ENCODE measurements at regions not wholly inside any gene's neighbourhood (a gene's known extent, or its start where the extent isn't known, plus 50 kb on each side); places are given as distances from the start of the nearest gene placed in this dataset.

- Histone ChIP-seq H3K4ac (ENCODE audit: low read depth, low read length) (no peak overlapping the region), H4K20me1 (ENCODE audit: control insufficient read depth, insufficient read depth, insufficient read length) (no peaks in the 10 kb centered on the region), H3K23ac (ENCODE audit: insufficient read length, low read depth, low read length) (no peak overlapping the region), H2BK120ac (ENCODE audit: low read depth, low read length, poor library complexity, severe bottlenecking) (no peak overlapping the region), H3K79me1 (ENCODE audit: insufficient read depth, low read depth, low read length, poor library complexity, severe bottlenecking) (no peaks in the 10 kb centered on the region), H3K27me3 (ENCODE audit: insufficient read depth, low read length) (no peaks in the 10 kb centered on the region), H3K23me2 (ENCODE audit: insufficient read length, low read depth, low read length, poor library complexity, severe bottlenecking) (no peaks in the 10 kb centered on the region), H4K8ac (replicated peaks; ENCODE audit: insufficient read length, low read depth, low read length) (no peak overlapping the region), H3K9ac (ENCODE audit: extremely low read depth, insufficient read length, low read length) (no peak overlapping the region), H4K5ac (ENCODE audit: insufficient read length, low read depth, low read length) (no peak overlapping the region), H3T11ph (ENCODE audit: low read length) (no peak overlapping the region), H2BK15ac (ENCODE audit: low read depth, low read length) (no peak overlapping the region), H2BK20ac (ENCODE audit: low read depth, low read length, poor library complexity, severe bottlenecking) (no peak overlapping the region), H2BK12ac (ENCODE audit: insufficient read length, low read depth, low read length) (no peak overlapping the region), H2BK5ac (ENCODE audit: insufficient read length, low read length) (no peak overlapping the region), H4K91ac (ENCODE audit: insufficient read length, low read depth, low read length) (no peak overlapping the region), H3K4me2 (ENCODE audit: insufficient read depth, insufficient read length, low read length) (no peak overlapping the region), H2AK5ac (ENCODE audit: insufficient read length, low read length) (no peak overlapping the region), H3K56ac (ENCODE audit: insufficient read length, low read depth, low read length) (no peak overlapping the region), H3K18ac (ENCODE audit: insufficient read length, low read depth, low read length) (no peak overlapping the region), H3K4me1 (ENCODE audit: insufficient read depth, low read length) (peaks cover 6% of the 10 kb centered on the region; the same call in 1 of the 2 replicates), H3K27ac (ENCODE audit: insufficient read length, low read depth, low read length) (no peak overlapping the region), H2AFZ (ENCODE audit: low read length) (no peak overlapping the region), H3K14ac (ENCODE audit: insufficient read depth, low read length) (no peak overlapping the region), H3K79me2 (ENCODE audit: insufficient read depth, low read length) (no peaks in the 10 kb centered on the region), H3K9me3 (ENCODE audit: control insufficient read depth, low read depth, low read length) (no peaks in the 10 kb centered on the region)
- peaks cover 70 to 75% of the 10 kb centered on the region in 2 experiments for H3K9me3 Mint-ChIP-seq
- DNase-seq = no peak
- H3K4me1 Mint-ChIP-seq = peaks cover 12 to 15% of the 10 kb centered on the region in 2 experiments; a peak in 3 of 4 replicates
- WGBS (ENCODE audit: extremely low coverage, insufficient read length, low lambda C conversion rate) = no CpG with 5 or more reads among the region's 3 CpGs
- no peak for TF ChIP-seq CTCF (conservative IDR thresholded peaks at IDR 0.05)
- H3K36me3 Mint-ChIP-seq (ENCODE audit: insufficient read depth in 1 of 3, low read depth in 3 of 3) = peaks cover 0 to 3% (median 0%) of the 10 kb centered on the region in 3 experiments; a peak in 3 of 7 replicates
- H3K27ac Mint-ChIP-seq = no peak overlapping the region
- H3K4me3 Mint-ChIP-seq = no peak overlapping the region
- no peaks in the 10 kb centered on the region for H3K27me3 Mint-ChIP-seq (ENCODE audit: low read depth)
These were observed 421.4 kb upstream of the DIPK2B start for GRCh38 chrX:45622042-45622423.
